ENCODE measurements at regions not wholly inside any gene's neighbourhood (a gene's known extent, or its start where the extent isn't known, plus 50 kb on each side); places are given as distances from the start of the nearest gene placed in this dataset.

GRCh38 chr12:46578190-46578982 lies 205.8 kb upstream of the SLC38A2 start (continued):
- TF ChIP-seq AFF4 (CRISPR knock-in tag; IDR thresholded peaks at IDR 0.05; ENCODE audit: borderline replicate concordance) = no peak
- TF ChIP-seq MAX (CRISPR knock-in tag; IDR thresholded peaks at IDR 0.05) = no peak
- no peak for TF ChIP-seq OVOL2 (CRISPR knock-in tag; IDR thresholded peaks at IDR 0.05; ENCODE audit: borderline replicate concordance)
- no peak for TF ChIP-seq ZNF263 (CRISPR knock-in tag; IDR thresholded peaks at IDR 0.05; ENCODE audit: low read depth)
- no peak for TF ChIP-seq ZNF416 (CRISPR knock-in tag; IDR thresholded peaks at IDR 0.05)
- TF ChIP-seq CBFB (CRISPR knock-in tag; IDR thresholded peaks at IDR 0.05; ENCODE audit: low read depth) = no peak
- no peak for TF ChIP-seq ZNF281 (CRISPR knock-in tag; IDR thresholded peaks at IDR 0.05)
- no peak for TF ChIP-seq ZNF138 (CRISPR knock-in tag; conservative IDR thresholded peaks at IDR 0.05)
- TF ChIP-seq E2F1 (CRISPR knock-in tag; IDR thresholded peaks at IDR 0.05) = no peak

GRCh38 chr12:46577063-46577776 lies 204.6 kb upstream of the SLC38A2 start:
- H3K27me3 Mint-ChIP-seq (ENCODE audit: low read depth) = no peaks in the 10 kb centered on the region
- peaks cover 11% of the 10 kb centered on the region for H3K9me3 Mint-ChIP-seq
- DNase-seq (ENCODE audit: low spot score) (no peak), ATAC-seq (no peak)
- ChIA-PET POLR2A (no interaction called here), CTCF (no interaction called here)
- no peak overlapping the region for H3K4me3 Mint-ChIP-seq
- H3K27ac Mint-ChIP-seq = no peak overlapping the region
- H3K36me3 Mint-ChIP-seq = peaks cover 10% of the 10 kb centered on the region
- H3K4me1 Mint-ChIP-seq = peaks cover 21% of the 10 kb centered on the region
- no peak for TF ChIP-seq HMGA2 (CRISPR knock-in tag; IDR thresholded peaks at IDR 0.05)
- TF ChIP-seq ZNF396 (CRISPR knock-in tag; IDR thresholded peaks at IDR 0.05; ENCODE audit: borderline replicate concordance) = no peak
- TF ChIP-seq ZNF423 (CRISPR knock-in tag; IDR thresholded peaks at IDR 0.05) = no peak
- no peak for TF ChIP-seq NFATC4 (CRISPR knock-in tag; IDR thresholded peaks at IDR 0.05)
- no peak for TF ChIP-seq TEAD1 (CRISPR knock-in tag; IDR thresholded peaks at IDR 0.05)

DNA sequence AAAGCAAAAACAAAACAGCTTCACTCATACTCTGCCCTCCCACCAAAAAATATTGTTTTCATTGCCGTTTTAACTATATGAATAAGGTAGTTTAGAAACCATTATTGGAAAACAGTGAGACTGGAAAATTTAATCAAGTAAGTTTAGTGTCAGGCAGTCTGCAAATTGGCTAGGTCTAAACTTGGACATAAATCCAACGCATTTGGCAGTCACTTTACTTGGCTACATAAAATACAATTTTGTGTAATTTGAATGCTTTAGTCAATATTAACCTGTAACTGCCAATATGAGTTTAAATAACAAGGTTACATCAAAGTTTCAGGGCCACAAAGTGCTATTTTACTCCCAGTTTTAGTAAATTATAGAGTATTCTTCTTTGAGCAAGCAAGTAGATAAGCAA lies 202.3 kb upstream of the SLC38A2 start:
- POLR2A ChIA-PET = no interaction called here
- H3K36me3 Mint-ChIP-seq = no peaks in the 10 kb centered on the region

More for the DNA sequence above, 202.3 kb upstream of the SLC38A2 start:
- no peaks in the 10 kb centered on the region for H3K27me3 Mint-ChIP-seq (ENCODE audit: low read depth)
- no peak for TF ChIP-seq ERG (CRISPR knock-in tag; IDR thresholded peaks at IDR 0.05)
- no peak for TF ChIP-seq MLX (CRISPR knock-in tag; IDR thresholded peaks at IDR 0.05)
- TF ChIP-seq, protein P1, sequence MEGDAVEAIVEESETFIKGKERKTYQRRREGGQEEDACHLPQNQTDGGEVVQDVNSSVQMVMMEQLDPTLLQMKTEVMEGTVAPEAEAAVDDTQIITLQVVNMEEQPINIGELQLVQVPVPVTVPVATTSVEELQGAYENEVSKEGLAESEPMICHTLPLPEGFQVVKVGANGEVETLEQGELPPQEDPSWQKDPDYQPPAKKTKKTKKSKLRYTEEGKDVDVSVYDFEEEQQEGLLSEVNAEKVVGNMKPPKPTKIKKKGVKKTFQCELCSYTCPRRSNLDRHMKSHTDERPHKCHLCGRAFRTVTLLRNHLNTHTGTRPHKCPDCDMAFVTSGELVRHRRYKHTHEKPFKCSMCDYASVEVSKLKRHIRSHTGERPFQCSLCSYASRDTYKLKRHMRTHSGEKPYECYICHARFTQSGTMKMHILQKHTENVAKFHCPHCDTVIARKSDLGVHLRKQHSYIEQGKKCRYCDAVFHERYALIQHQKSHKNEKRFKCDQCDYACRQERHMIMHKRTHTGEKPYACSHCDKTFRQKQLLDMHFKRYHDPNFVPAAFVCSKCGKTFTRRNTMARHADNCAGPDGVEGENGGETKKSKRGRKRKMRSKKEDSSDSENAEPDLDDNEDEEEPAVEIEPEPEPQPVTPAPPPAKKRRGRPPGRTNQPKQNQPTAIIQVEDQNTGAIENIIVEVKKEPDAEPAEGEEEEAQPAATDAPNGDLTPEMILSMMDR (IDR thresholded peaks at IDR 0.05) = no peak
- no peak for TF ChIP-seq CREB1 (CRISPR knock-in tag; IDR thresholded peaks at IDR 0.05)
- ATAC-seq (no peak), DNase-seq (ENCODE audit: low spot score) (no peak)
- CTCF ChIA-PET = no interaction called here
- H3K27ac Mint-ChIP-seq = no peak overlapping the region
- peaks cover 21% of the 10 kb centered on the region for H3K4me1 Mint-ChIP-seq
- no peak overlapping the region for H3K4me3 Mint-ChIP-seq
- H3K9me3 Mint-ChIP-seq = no peaks in the 10 kb centered on the region

All from WTC11 (cell line).